AG04450 (cell line): ENCODE measurements at regions not wholly inside any gene's neighbourhood (a gene's known extent, or its start where the extent isn't known, plus 50 kb on each side); places are given as distances from the start of the nearest gene placed in this dataset.

Experiments used
- CTCF ChIA-PET: fragments of 300-600, 350-600 bp; formaldehyde crosslinking; extraction: SDS; loops from one replicate; lab custom pipeline; 2022; ENCODE audit warnings: antibody characterized with exemption, inconsistent platforms; lab: Charles Lee
- POLR2A ChIA-PET: fragments of 350-600 bp; formaldehyde crosslinking; extraction: SDS; loops from one replicate; lab custom pipeline; 2021; ENCODE audit warnings: antibody characterized with exemption, inconsistent platforms; lab: Yijun Ruan, JAX
- DNase-seq: peaks from one replicate; pipeline ENCODE4 v3.0.0-alpha.2; 2011; ENCODE audit warnings: low read depth, low spot score
- H3K27ac ChIP-seq: one replicate; pipeline ENCODE4 v1.5.1; 2012; ENCODE audit warnings: low read depth, low read length, control low read depth
- H3K27me3 ChIP-seq: one replicate; pipeline ENCODE4 v1.6.0; 2012; ENCODE audit warnings: low read length; ENCODE audit not compliant: control insufficient read depth, insufficient read depth
- H3K4me3 ChIP-seq: 2 replicates; pipeline ENCODE4 v1.5.1; 2011; ENCODE audit warnings: mild to moderate bottlenecking, low read depth, low read length, control low read depth
- H3K9me3 ChIP-seq: 2 replicates; pipeline ENCODE4 v1.5.1; 2012; ENCODE audit warnings: low read length; ENCODE audit not compliant: control insufficient read depth, insufficient read depth
- TF ChIP-seq, protein P1 (sequence below): IDR thresholded peaks from 2 replicates; pipeline ENCODE4 v1.5.1; 2011; ENCODE audit warnings: low read depth, low read length, control low read depth, inconsistent platforms

DNA sequence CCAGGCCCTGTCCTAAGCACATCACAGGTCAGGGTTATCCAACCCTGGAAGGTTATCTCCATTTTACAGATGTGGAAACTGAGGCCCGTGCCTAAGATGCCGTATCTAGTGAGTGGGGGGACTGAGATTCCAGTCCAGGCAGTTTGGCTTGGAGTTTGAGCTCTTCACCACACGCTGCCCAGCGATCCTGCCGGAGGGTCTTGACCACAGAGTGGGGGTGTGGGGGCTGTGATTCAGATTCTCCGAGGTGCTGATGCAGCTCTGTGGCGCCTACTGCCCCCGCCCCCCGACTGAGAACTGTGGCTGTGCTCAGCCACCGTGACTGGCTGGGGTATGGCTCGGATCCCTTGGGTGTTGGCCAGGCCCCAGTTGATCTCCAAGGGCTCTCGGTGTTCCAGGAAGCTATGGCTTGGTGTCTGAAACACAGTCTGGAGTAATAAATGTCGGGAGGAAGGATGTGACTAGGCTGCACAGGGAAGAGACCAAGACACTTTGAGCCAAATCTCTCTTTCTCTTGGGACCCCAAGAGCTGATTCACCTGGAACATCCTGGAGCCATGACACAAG is 60.6 kb upstream of the RASD2 start:
- CTCF ChIA-PET: interaction anchor here (0.6 kb wide), 1 partner anchor 32 kb away, joined by 3 read pairs; no protein-coding TSS in a partner anchor
- Histone ChIP-seq H3K9me3 (no peaks in the 10 kb centered on the region), H3K27me3 (no peaks in the 10 kb centered on the region), H3K4me3 (no peak overlapping the region), H3K27ac (no peak overlapping the region)
- POLR2A ChIA-PET: no interaction called here
- no peak for DNase-seq
- TF ChIP-seq, protein P1, sequence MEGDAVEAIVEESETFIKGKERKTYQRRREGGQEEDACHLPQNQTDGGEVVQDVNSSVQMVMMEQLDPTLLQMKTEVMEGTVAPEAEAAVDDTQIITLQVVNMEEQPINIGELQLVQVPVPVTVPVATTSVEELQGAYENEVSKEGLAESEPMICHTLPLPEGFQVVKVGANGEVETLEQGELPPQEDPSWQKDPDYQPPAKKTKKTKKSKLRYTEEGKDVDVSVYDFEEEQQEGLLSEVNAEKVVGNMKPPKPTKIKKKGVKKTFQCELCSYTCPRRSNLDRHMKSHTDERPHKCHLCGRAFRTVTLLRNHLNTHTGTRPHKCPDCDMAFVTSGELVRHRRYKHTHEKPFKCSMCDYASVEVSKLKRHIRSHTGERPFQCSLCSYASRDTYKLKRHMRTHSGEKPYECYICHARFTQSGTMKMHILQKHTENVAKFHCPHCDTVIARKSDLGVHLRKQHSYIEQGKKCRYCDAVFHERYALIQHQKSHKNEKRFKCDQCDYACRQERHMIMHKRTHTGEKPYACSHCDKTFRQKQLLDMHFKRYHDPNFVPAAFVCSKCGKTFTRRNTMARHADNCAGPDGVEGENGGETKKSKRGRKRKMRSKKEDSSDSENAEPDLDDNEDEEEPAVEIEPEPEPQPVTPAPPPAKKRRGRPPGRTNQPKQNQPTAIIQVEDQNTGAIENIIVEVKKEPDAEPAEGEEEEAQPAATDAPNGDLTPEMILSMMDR: no peak

DNA sequence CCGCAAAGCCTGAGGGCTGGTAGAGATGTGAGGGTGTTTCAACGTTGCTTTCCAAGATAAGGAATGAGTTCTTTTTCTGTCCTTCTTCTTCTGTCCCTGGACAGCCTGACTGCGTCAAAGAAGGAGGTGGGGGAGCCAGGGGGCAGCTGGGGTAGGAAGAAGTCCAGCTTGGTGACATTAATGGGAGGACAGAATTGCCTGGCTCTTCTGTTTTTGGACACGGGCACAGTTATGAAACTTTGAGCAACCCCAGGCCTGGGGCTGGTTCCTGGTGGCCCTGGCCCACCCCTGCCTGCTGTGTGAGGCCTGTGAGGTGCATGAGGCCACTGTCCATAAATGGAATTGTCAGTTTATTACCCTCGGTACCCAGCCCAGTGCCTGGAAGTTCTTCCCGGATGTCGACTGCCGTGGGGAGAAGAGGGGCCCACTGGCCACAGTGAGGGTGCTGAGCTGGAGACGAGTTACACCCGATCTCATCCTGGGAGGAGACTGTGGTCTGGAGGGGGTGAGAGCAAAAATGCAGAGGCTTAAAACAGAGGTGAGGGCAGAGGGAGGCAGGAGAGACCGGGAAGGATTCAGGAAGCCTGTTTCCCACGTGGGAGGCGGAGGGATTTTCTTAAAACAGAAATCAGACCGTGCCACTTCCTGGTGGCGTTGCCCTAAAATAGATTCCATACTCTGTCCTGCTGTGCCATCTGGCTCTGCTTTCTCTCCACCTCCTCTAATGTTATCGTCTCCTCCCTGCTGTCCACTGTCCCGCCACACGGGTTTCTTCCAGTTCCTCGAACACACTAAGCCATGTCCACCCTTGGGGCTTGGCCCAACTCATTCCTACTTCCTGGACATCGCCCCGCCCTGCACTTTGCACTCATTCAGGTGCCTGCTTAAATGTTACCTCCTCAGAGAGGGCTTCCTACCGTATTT is 59.7 kb upstream of the RASD2 start:
- DNase-seq: no peak
- Histone ChIP-seq H3K9me3 (no peaks in the 10 kb centered on the region), H3K27ac (no peak overlapping the region), H3K27me3 (no peaks in the 10 kb centered on the region), H3K4me3 (no peak overlapping the region)
- POLR2A ChIA-PET: no interaction called here
- CTCF ChIA-PET: no interaction called here
- TF ChIP-seq, protein P1: no peak

DNA sequence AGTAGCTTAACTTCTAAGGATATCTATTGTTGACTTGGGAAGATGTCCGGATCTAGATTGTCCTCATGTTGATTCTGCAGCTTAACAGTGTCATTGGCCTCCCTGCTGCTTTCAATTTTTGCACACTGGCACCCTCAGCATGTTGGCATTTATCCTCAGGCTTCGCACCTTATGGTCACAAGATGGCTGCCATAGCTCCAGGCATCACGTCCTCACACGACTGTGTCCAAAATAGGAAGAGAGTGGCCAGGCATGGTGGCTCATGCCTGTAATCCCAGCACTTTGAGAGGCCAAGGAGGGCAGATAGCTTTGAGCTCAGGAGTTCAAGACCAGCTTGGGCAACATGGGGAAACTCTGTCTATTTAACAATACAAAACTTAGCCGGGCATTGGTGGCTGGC is 58.3 kb upstream of the RASD2 start:
- no peak overlapping the region for H3K27ac ChIP-seq
- no peaks in the 10 kb centered on the region for H3K27me3 ChIP-seq
- no peaks in the 10 kb centered on the region for H3K9me3 ChIP-seq
- DNase-seq: no peak
- ChIA-PET CTCF (interaction anchor here (0.6 to 1.2 kb wide), 2 partner anchors 15 to 51 kb away, joined by 3 to 6 read pairs; no protein-coding TSS in a partner anchor), POLR2A (no interaction called here)
- H3K4me3 ChIP-seq: no peak overlapping the region
- TF ChIP-seq, protein P1: no peak

DNA sequence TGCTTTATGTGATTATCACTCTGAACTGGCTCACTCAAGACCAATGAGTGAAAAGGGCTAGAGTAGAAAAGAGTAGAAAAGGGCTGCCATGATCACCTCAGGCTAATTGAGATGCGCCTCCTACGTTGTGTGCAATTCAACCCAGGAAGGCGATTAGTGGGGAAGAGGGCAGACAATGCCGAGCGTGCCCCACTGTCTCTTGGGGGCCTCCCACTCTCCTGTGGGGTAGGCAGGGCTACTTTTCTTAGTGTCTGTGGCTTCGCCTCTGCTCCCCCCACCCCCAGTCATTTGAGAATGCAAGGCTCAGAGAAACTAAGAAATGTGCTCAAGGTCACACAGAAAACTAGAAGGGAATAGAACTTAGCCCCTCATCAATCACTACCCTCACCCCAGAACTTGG is 57.7 kb upstream of the RASD2 start:
- POLR2A ChIA-PET: interaction anchor here (0.6 kb wide), 1 partner anchor 132 kb away, joined by 4 read pairs; no protein-coding TSS in a partner anchor
- CTCF ChIA-PET: interaction anchor here (1.2 kb wide), 1 partner anchor 52 kb away, joined by 6 read pairs; no protein-coding TSS in a partner anchor

More for the DNA sequence above, 57.7 kb upstream of the RASD2 start:
- H3K4me3 ChIP-seq: no peak overlapping the region
- no peak for DNase-seq
- no peaks in the 10 kb centered on the region for H3K9me3 ChIP-seq
- no peak overlapping the region for H3K27ac ChIP-seq
- H3K27me3 ChIP-seq: no peaks in the 10 kb centered on the region
- TF ChIP-seq, protein P1: no peak
